GM12878 (cell line): ENCODE measurements at regions not wholly inside any gene's neighbourhood (a gene's known extent, or its start where the extent isn't known, plus 50 kb on each side); places are given as distances from the start of the nearest gene placed in this dataset.

Experiments used
- ATAC-seq: fragments of 200-7000 bp; cut with Tn5 transposase; 3 replicates; pipeline ENCODE4 v1.9.1; 2020; ENCODE audit warnings: mild to moderate bottlenecking, moderate library complexity
- BruUV-seq: library from RNA; stranded (reverse); fragments of 400-500 nt; replicated peaks from 2 replicates; lab custom pipeline; 2021; lab: Mats Ljungman, UMichigan
- CTCF ChIA-PET: fragments of 300-600 bp; sonication (Branson Sonifier 250); formaldehyde crosslinking; extraction: SDS; loops from one replicate; lab custom pipeline; 2021; ENCODE audit warnings: inconsistent platforms; lab: Yijun Ruan, JAX
- POLR2A ChIA-PET: fragments of 350-600 bp; formaldehyde crosslinking; extraction: SDS; loops from one replicate; lab custom pipeline; 2021; ENCODE audit warnings: inconsistent platforms; lab: Charles Lee
- RAD21 ChIA-PET: fragments of 300-600 bp; sonication (Branson Sonifier 250); formaldehyde crosslinking; loops from one replicate; lab custom pipeline; 2023; ENCODE audit warnings: antibody characterized with exemption; ENCODE audit not compliant: unreplicated experiment; lab: Charles Lee
- SMC1A ChIA-PET: fragments of 300-600 bp; sonication (Branson Sonifier 250); formaldehyde crosslinking; loops from one replicate; lab custom pipeline; 2023; ENCODE audit not compliant: unreplicated experiment, uncharacterized antibody; lab: Charles Lee
- DNase-seq: peaks from one replicate; pipeline ENCODE4 v3.0.0-alpha.2; 2011; ENCODE audit warnings: low read depth, low spot score
- FAIRE-seq: peaks from 3 replicates; lab custom pipeline; 2011; peaks lifted over from hg19 to GRCh38; lab: Jason Lieb, UNC
- H2AFZ ChIP-seq: 2 replicates; pipeline ENCODE4 v1.6.0; 2011; ENCODE audit warnings: low read depth, low read length, control low read depth; ENCODE audit not compliant: control insufficient read depth
- H3K27ac ChIP-seq: 2 replicates; pipeline ENCODE4 v1.5.1; 2011; ENCODE audit warnings: control low read depth; ENCODE audit not compliant: control insufficient read depth, insufficient read depth
- H3K27me3 ChIP-seq, 2 experiments: replicated peaks in 1 of 2; 2 replicates each; pipeline versions ENCODE4 v1.6.0 to v1.6.1; 2011; ENCODE audit warnings: low read length in 1 of 2; ENCODE audit not compliant: control insufficient read depth in 2 of 2, insufficient read depth in 2 of 2
- H3K36me3 ChIP-seq, 2 experiments: 2 replicates each; pipeline ENCODE4 v1.5.1; 2011; ENCODE audit warnings: low read length in 1 of 2; ENCODE audit not compliant: control insufficient read depth in 2 of 2, insufficient read depth in 2 of 2
- H3K4me1 ChIP-seq: 2 replicates; pipeline ENCODE4 v1.6.1; 2011; ENCODE audit warnings: mild to moderate bottlenecking, low read length, moderate library complexity, mixed read lengths; ENCODE audit not compliant: control insufficient read depth, insufficient read depth
- H3K4me2 ChIP-seq: 2 replicates; pipeline ENCODE4 v1.6.0; 2011; ENCODE audit warnings: control low read depth; ENCODE audit not compliant: control insufficient read depth, insufficient read depth
- H3K4me3 ChIP-seq: fragments of 200-600 bp; sonication (generic); 2 replicates; pipeline ENCODE4 v1.5.1; 2016
- H3K79me2 ChIP-seq: 2 replicates; pipeline ENCODE4 v1.6.0; 2011; ENCODE audit warnings: low read length; ENCODE audit not compliant: control insufficient read depth, insufficient read depth
- H3K9ac ChIP-seq: 2 replicates; pipeline ENCODE4 v1.8.0; 2011; ENCODE audit warnings: low read length, control low read depth, mixed read lengths; ENCODE audit not compliant: control insufficient read depth, insufficient read depth
- H3K9me3 ChIP-seq: replicated peaks from 3 replicates; pipeline ENCODE4 v1.5.1; 2011; ENCODE audit warnings: mild to moderate bottlenecking, low read length; ENCODE audit not compliant: control insufficient read depth, insufficient read depth
- H4K20me1 ChIP-seq: 2 replicates; pipeline ENCODE4 v1.6.0; 2011; ENCODE audit not compliant: control insufficient read depth, insufficient read depth
- BMI1 ChIP-seq: fragments of 450-650 bp; IDR thresholded peaks from 2 replicates; pipeline ENCODE4 v1.6.1; 2016; ENCODE audit warnings: mild to moderate bottlenecking, moderate library complexity, borderline replicate concordance
- CHD4 ChIP-seq: fragments of 200-600 bp; sonication (generic); IDR thresholded peaks from 2 replicates; pipeline ENCODE4 v1.6.1; 2016; ENCODE audit warnings: mild to moderate bottlenecking
- HDGF ChIP-seq: fragments of 450-650 bp; IDR thresholded peaks from 2 replicates; pipeline ENCODE4 v1.6.1; 2016; ENCODE audit warnings: antibody characterized with exemption
- NKRF ChIP-seq: fragments of 450-650 bp; conservative IDR thresholded peaks from 2 replicates; pipeline ENCODE4 v1.6.1; 2017; ENCODE audit warnings: mild to moderate bottlenecking, moderate library complexity
- NRF1 ChIP-seq: conservative IDR thresholded peaks from 2 replicates; pipeline ENCODE4 v1.6.1; 2011; ENCODE audit warnings: mild to moderate bottlenecking, low read depth, low read length, improper control_type of control experiment
- PML ChIP-seq: IDR thresholded peaks from 2 replicates; pipeline ENCODE4 v1.6.1; 2012; ENCODE audit warnings: low read length, inconsistent platforms
- RFX5 ChIP-seq: IDR thresholded peaks from 2 replicates; pipeline ENCODE4 v1.6.1; 2011; ENCODE audit warnings: low read depth, low read length, improper control_type of control experiment
- SIN3A ChIP-seq: IDR thresholded peaks from 2 replicates; pipeline ENCODE4 v1.6.1; 2012; ENCODE audit warnings: low read depth, low read length, improper control_type of control experiment
- SMARCA5 ChIP-seq: fragments of 450-650 bp; IDR thresholded peaks from 2 replicates; pipeline ENCODE4 v1.6.1; 2017; ENCODE audit warnings: mild to moderate bottlenecking
- SP1 ChIP-seq: IDR thresholded peaks from one replicate; pipeline ENCODE4 v1.6.1; 2011; ENCODE audit warnings: low read depth, low read length
- SREBF2 ChIP-seq: IDR thresholded peaks from 2 replicates; pipeline ENCODE4 v1.6.1; 2012; ENCODE audit warnings: mild to moderate bottlenecking, low read length
- ZBTB4 ChIP-seq: fragments of 450-650 bp; formaldehyde crosslinking; IDR thresholded peaks from 2 replicates; pipeline ENCODE4 v1.4.0; 2022; ENCODE audit warnings: mild to moderate bottlenecking, moderate library complexity
- ZNF217 ChIP-seq: fragments of 450-650 bp; IDR thresholded peaks from 2 replicates; pipeline ENCODE4 v1.6.1; 2017; ENCODE audit warnings: antibody characterized with exemption, mild to moderate bottlenecking
- WGBS: methylation state at CpG from one replicate; pipeline ENCODE4 v1.1.6; 2016; ENCODE audit warnings: low lambda C conversion rate; ENCODE audit not compliant: insufficient replicate concordance, insufficient coverage; ENCODE audit errors: missing lambda C conversion rate; 5-methylcytosine and 5-hydroxymethylcytosine counted together
- in situ Hi-C: fragments of 300-500 bp; cut with MboI; formaldehyde crosslinking; loops from 9 replicates; pipeline ENCODE4 v1.14.3; 2018; ENCODE audit warnings: mixed read lengths
- intact Hi-C: fragments of 100-400 bp; cut with micrococcal nuclease; formaldehyde crosslinking; loops from one replicate; pipeline ENCODE4 v1.14.2; 2022; ENCODE audit not compliant: unreplicated experiment

- TF ChIP-seq NKRF (no peak), NRF1 (no peak)
Observed at GRCh38 chrX:94414746-94415145, 740.7 kb downstream of the FAM133A start (continued).

- Histone ChIP-seq H3K79me2 (no peaks in the 10 kb centered on the region), H3K27me3 (no peaks in the 10 kb centered on the region), H3K4me3 (no peak overlapping the region), H3K9ac (no peak overlapping the region), H3K4me2 (no peak overlapping the region), H3K9me3 (no peaks in the 10 kb centered on the region), H2AFZ (no peak overlapping the region), H3K36me3 (no peaks in the 10 kb centered on the region), H4K20me1 (no peaks in the 10 kb centered on the region), H3K4me1 (no peaks in the 10 kb centered on the region)
- DNase-seq (no peak), FAIRE-seq (no peak), ATAC-seq (no peak)
- ChIA-PET CTCF (no interaction called here), POLR2A (no interaction called here), SMC1A (no interaction called here), RAD21 (no interaction called here)
- no TSS peak for BruUV-seq
- intact Hi-C loops (no loop called here), in situ Hi-C loops (no loop called here)
- no peak for TF ChIP-seq CHD4
- no peak for TF ChIP-seq PML
- no peak for TF ChIP-seq SIN3A
- TF ChIP-seq, all 136 proteins: peak for 0
- H3K27ac ChIP-seq = no peak overlapping the region
Observed at GRCh38 chrX:94418065-94418464, 744.1 kb downstream of the FAM133A start.

GRCh38 chrX:94424456-94424855 lies 750.5 kb downstream of the FAM133A start:
- in situ Hi-C loops = no loop called here
- Histone ChIP-seq H3K9ac (no peak overlapping the region), H3K36me3 (no peaks in the 10 kb centered on the region), H3K27ac (no peak overlapping the region), H3K4me3 (no peak overlapping the region), H4K20me1 (no peaks in the 10 kb centered on the region), H3K79me2 (no peaks in the 10 kb centered on the region), H3K27me3 (no peaks in the 10 kb centered on the region), H2AFZ (no peak overlapping the region), H3K4me1 (no peaks in the 10 kb centered on the region), H3K4me2 (no peak overlapping the region), H3K9me3 (no peaks in the 10 kb centered on the region)
- FAIRE-seq = no peak
- SMC1A ChIA-PET = no interaction called here
- CTCF ChIA-PET = no interaction called here
- DNase-seq = no peak
- 23% methylated on average over 3 of the region's 3 CpGs for WGBS
- RAD21 ChIA-PET = no interaction called here
- intact Hi-C loops = no loop called here
- BruUV-seq = no TSS peak
- no peak for ATAC-seq
- POLR2A ChIA-PET = no interaction called here
- TF ChIP-seq BMI1 (no peak), SREBF2 (no peak), PML (no peak), SMARCA5 (no peak), ZNF217 (no peak), HDGF (no peak), ZBTB4 (no peak), SP1 (no peak), RFX5 (no peak)
